HG02970 (cell line): ENCODE measurements at regions not wholly inside any gene's neighbourhood (a gene's known extent, or its start where the extent isn't known, plus 50 kb on each side); places are given as distances from the start of the nearest gene placed in this dataset.

Source experiments
- ATAC-seq: cut with Tn5 transposase; IDR thresholded peaks from one replicate; pipeline ENCODE4 v1.9.1; 2021; ENCODE audit warnings: mild to moderate bottlenecking, moderate library complexity, moderate number of reproducible peaks; ENCODE audit not compliant: unreplicated experiment, low FRiP score

GRCh38 chr21:27122686-27123085, 155.8 kb upstream of the ADAMTS5 start:
- ATAC-seq, result no peak

- ATAC-seq, result no peak
Observed at GRCh38 chr21:27114111-27114510, 147.2 kb upstream of the ADAMTS5 start.

- ATAC-seq, result no peak
Observed at GRCh38 chr21:27112186-27112585, 145.3 kb upstream of the ADAMTS5 start.

- ATAC-seq, result no peak
Observed at GRCh38 chr21:27110956-27111355, 144.1 kb upstream of the ADAMTS5 start.

GRCh38 chr21:27108701-27109100, 141.8 kb upstream of the ADAMTS5 start:
- no peak for ATAC-seq

GRCh38 chr21:27108228-27108627, 141.3 kb upstream of the ADAMTS5 start:
- no peak for ATAC-seq

GRCh38 chr21:27104846-27105431, 138.1 kb upstream of the ADAMTS5 start:
- no peak for ATAC-seq

- ATAC-seq, result no peak
Observed at GRCh38 chr21:27103768-27104167, 136.9 kb upstream of the ADAMTS5 start.

GRCh38 chr21:27101523-27101922, 134.6 kb upstream of the ADAMTS5 start:
- ATAC-seq, result no peak

- ATAC-seq, result no peak
Observed at GRCh38 chr21:27094184-27094948, 127.5 kb upstream of the ADAMTS5 start.

GRCh38 chr21:27086630-27087029, 119.7 kb upstream of the ADAMTS5 start:
- no peak for ATAC-seq

- no peak for ATAC-seq
Observed at GRCh38 chr21:27086186-27086585, 119.3 kb upstream of the ADAMTS5 start.

GRCh38 chr21:27085387-27085786, 118.5 kb upstream of the ADAMTS5 start:
- no peak for ATAC-seq

- no peak for ATAC-seq
Observed at GRCh38 chr21:27083144-27083543, 116.3 kb upstream of the ADAMTS5 start.

GRCh38 chr21:27082431-27083010, 115.6 kb upstream of the ADAMTS5 start:
- ATAC-seq, result no peak

GRCh38 chr21:27079636-27080240, 112.8 kb upstream of the ADAMTS5 start:
- no peak for ATAC-seq

GRCh38 chr21:27078915-27079314, 112.0 kb upstream of the ADAMTS5 start:
- ATAC-seq, result no peak

- ATAC-seq, result no peak
Observed at GRCh38 chr21:27077501-27077900, 110.6 kb upstream of the ADAMTS5 start.

GRCh38 chr21:27076025-27076424, 109.1 kb upstream of the ADAMTS5 start:
- no peak for ATAC-seq

GRCh38 chr21:27070861-27071670, 104.2 kb upstream of the ADAMTS5 start:
- ATAC-seq, result no peak

- no peak for ATAC-seq
Observed at GRCh38 chr21:27068811-27069210, 101.9 kb upstream of the ADAMTS5 start.
